H9 (cell line): ENCODE measurements at regions not wholly inside any gene's neighbourhood (a gene's known extent, or its start where the extent isn't known, plus 50 kb on each side); places are given as distances from the start of the nearest gene placed in this dataset.
A peak's percentile ranks its signal among the peaks of the same experiment; 100 is the strongest.

Experiments used
- DNase-seq: peaks from one replicate; pipeline ENCODE4 v3.0.0-alpha.2; 2017
- H2AFZ ChIP-seq: one replicate; pipeline ENCODE4 v1.6.1; 2013; ENCODE audit warnings: mild to moderate bottlenecking, low read length, control low read depth, moderate library complexity
- H2AK5ac ChIP-seq: 2 replicates; pipeline ENCODE4 v1.6.1; 2013; ENCODE audit warnings: low read length, control low read depth, mixed read lengths; ENCODE audit not compliant: insufficient read length
- H2BK120ac ChIP-seq: one replicate; pipeline ENCODE4 v1.6.1; 2013; ENCODE audit warnings: low read depth, mild to moderate bottlenecking, low read length, control low read depth, inconsistent platforms; ENCODE audit not compliant: poor library complexity, severe bottlenecking
- H2BK12ac ChIP-seq: 2 replicates; pipeline ENCODE4 v1.6.1; 2013; ENCODE audit warnings: low read length, control low read depth, mixed read lengths, low read depth; ENCODE audit not compliant: insufficient read length
- H2BK15ac ChIP-seq: 2 replicates; pipeline ENCODE4 v1.6.1; 2013; ENCODE audit warnings: low read depth, low read length, control low read depth
- H2BK20ac ChIP-seq: one replicate; pipeline ENCODE4 v1.6.1; 2013; ENCODE audit warnings: low read depth, mild to moderate bottlenecking, low read length, control low read depth, inconsistent platforms; ENCODE audit not compliant: poor library complexity, severe bottlenecking
- H2BK5ac ChIP-seq: 2 replicates; pipeline ENCODE4 v1.6.1; 2013; ENCODE audit warnings: low read length, control low read depth, mixed read lengths; ENCODE audit not compliant: insufficient read length
- H3K14ac ChIP-seq: 2 replicates; pipeline ENCODE4 v1.6.1; 2013; ENCODE audit warnings: low read length, control low read depth; ENCODE audit not compliant: insufficient read depth
- H3K18ac ChIP-seq: 2 replicates; pipeline ENCODE4 v1.6.1; 2013; ENCODE audit warnings: low read depth, mild to moderate bottlenecking, mixed read lengths, low read length, control low read depth; ENCODE audit not compliant: insufficient read length
- H3K23ac ChIP-seq: 2 replicates; pipeline ENCODE4 v1.6.1; 2013; ENCODE audit warnings: low read length, control low read depth, mixed read lengths, low read depth; ENCODE audit not compliant: insufficient read length
- H3K23me2 ChIP-seq: 2 replicates; pipeline ENCODE4 v1.6.1; 2013; ENCODE audit warnings: low read depth, mild to moderate bottlenecking, mixed read lengths, low read length, control low read depth; ENCODE audit not compliant: insufficient read length, poor library complexity, severe bottlenecking
- H3K27ac ChIP-seq: 2 replicates; pipeline ENCODE4 v1.5.1; 2013; ENCODE audit warnings: low read length, control low read depth, mixed read lengths, low read depth; ENCODE audit not compliant: insufficient read length
- H3K27me3 ChIP-seq: 2 replicates; pipeline ENCODE4 v1.6.1; 2013; ENCODE audit warnings: low read length, control low read depth, inconsistent platforms; ENCODE audit not compliant: insufficient read depth
- H3K4ac ChIP-seq: 2 replicates; pipeline ENCODE4 v1.6.1; 2013; ENCODE audit warnings: low read depth, mild to moderate bottlenecking, control low read depth, inconsistent platforms, low read length, moderate library complexity
- H3K4me1 ChIP-seq: 2 replicates; pipeline ENCODE4 v1.6.1; 2013; ENCODE audit warnings: low read length, control low read depth, inconsistent platforms; ENCODE audit not compliant: insufficient read depth
- H3K4me2 ChIP-seq: 2 replicates; pipeline ENCODE4 v1.6.1; 2013; ENCODE audit warnings: low read length, control low read depth, mixed read lengths; ENCODE audit not compliant: insufficient read length, insufficient read depth
- H3K56ac ChIP-seq: 2 replicates; pipeline ENCODE4 v1.6.1; 2013; ENCODE audit warnings: low read depth, mild to moderate bottlenecking, mixed read lengths, low read length, control low read depth; ENCODE audit not compliant: insufficient read length
- H3K79me1 ChIP-seq: 2 replicates; pipeline ENCODE4 v1.6.1; 2013; ENCODE audit warnings: low read depth, mild to moderate bottlenecking, moderate library complexity, low read length, control low read depth, inconsistent platforms; ENCODE audit not compliant: insufficient read depth, poor library complexity, severe bottlenecking
- H3K79me2 ChIP-seq: 2 replicates; pipeline ENCODE4 v1.6.1; 2013; ENCODE audit warnings: low read length, control low read depth, inconsistent platforms; ENCODE audit not compliant: insufficient read depth
- H3K9ac ChIP-seq: 2 replicates; pipeline ENCODE4 v1.6.1; 2013; ENCODE audit warnings: low read length, control low read depth, mixed read lengths; ENCODE audit not compliant: insufficient read length; ENCODE audit errors: extremely low read depth
- H3K9me3 ChIP-seq: one replicate; pipeline ENCODE4 v1.6.1; 2013; ENCODE audit warnings: low read depth, low read length, inconsistent platforms; ENCODE audit not compliant: control insufficient read depth
- H3T11ph ChIP-seq: one replicate; pipeline ENCODE4 v1.6.1; 2013; ENCODE audit warnings: mild to moderate bottlenecking, low read length, control low read depth, inconsistent platforms
- H4K20me1 ChIP-seq: one replicate; pipeline ENCODE4 v1.6.1; 2013; ENCODE audit not compliant: control insufficient read depth, insufficient read length, insufficient read depth
- H4K5ac ChIP-seq: 2 replicates; pipeline ENCODE4 v1.6.1; 2013; ENCODE audit warnings: low read depth, mild to moderate bottlenecking, mixed read lengths, low read length, control low read depth; ENCODE audit not compliant: insufficient read length
- H4K8ac ChIP-seq: replicated peaks from 2 replicates; pipeline ENCODE4 v1.6.1; 2013; ENCODE audit warnings: low read length, control low read depth, mixed read lengths, low read depth; ENCODE audit not compliant: insufficient read length
- H4K91ac ChIP-seq: 2 replicates; pipeline ENCODE4 v1.6.1; 2013; ENCODE audit warnings: low read depth, mild to moderate bottlenecking, moderate library complexity, mixed read lengths, low read length, control low read depth; ENCODE audit not compliant: insufficient read length
- H3K27ac Mint-ChIP-seq, 3 experiments: 2 replicates in 2 of 3; 3 replicates in 1 of 3; pipeline ENCODE4 v1.8.0; 2020 to 2021; ENCODE audit warnings: mixed read lengths in 3 of 3, mild to moderate bottlenecking in 1 of 3, moderate library complexity in 1 of 3
- H3K27me3 Mint-ChIP-seq: 2 replicates; pipeline ENCODE4 v1.8.0; 2021; ENCODE audit warnings: low read depth, mild to moderate bottlenecking, moderate library complexity, mixed read lengths
- H3K36me3 Mint-ChIP-seq, 3 experiments: 2 replicates in 2 of 3; 3 replicates in 1 of 3; pipeline ENCODE4 v1.8.0; 2020 to 2021; ENCODE audit warnings: low read depth in 3 of 3, mixed read lengths in 3 of 3; ENCODE audit not compliant: insufficient read depth in 1 of 3
- H3K4me1 Mint-ChIP-seq, 2 experiments: 2 replicates each; pipeline ENCODE4 v1.8.0; 2020; ENCODE audit warnings: mixed read lengths in 2 of 2
- H3K4me3 Mint-ChIP-seq, 2 experiments: 2 replicates in 1 of 2; 3 replicates in 1 of 2; pipeline ENCODE4 v1.8.0; 2020 to 2021; ENCODE audit warnings: mild to moderate bottlenecking in 2 of 2, mixed read lengths in 2 of 2, moderate library complexity in 1 of 2
- H3K9me3 Mint-ChIP-seq, 2 experiments: 2 replicates in 1 of 2; 3 replicates in 1 of 2; pipeline ENCODE4 v1.8.0; 2020; ENCODE audit warnings: mild to moderate bottlenecking in 2 of 2, mixed read lengths in 2 of 2, moderate library complexity in 1 of 2
- WGBS: extraction: QIAGEN DNeasy Blood & Tissue Kit; methylation state at CpG from one replicate; pipeline ENCODE4 v1.1.7; 2013; ENCODE audit warnings: missing lambda C conversion rate, low lambda C conversion rate, mixed read lengths; ENCODE audit not compliant: insufficient read length; ENCODE audit errors: extremely low coverage; 5-methylcytosine and 5-hydroxymethylcytosine counted together
- TF ChIP-seq, protein P1 (sequence below): fragments of 200-600 bp; sonication (generic); conservative IDR thresholded peaks from 3 replicates; pipeline ENCODE4 v1.8.0; 2021; ENCODE audit warnings: antibody characterized with exemption, mild to moderate bottlenecking

DNA sequence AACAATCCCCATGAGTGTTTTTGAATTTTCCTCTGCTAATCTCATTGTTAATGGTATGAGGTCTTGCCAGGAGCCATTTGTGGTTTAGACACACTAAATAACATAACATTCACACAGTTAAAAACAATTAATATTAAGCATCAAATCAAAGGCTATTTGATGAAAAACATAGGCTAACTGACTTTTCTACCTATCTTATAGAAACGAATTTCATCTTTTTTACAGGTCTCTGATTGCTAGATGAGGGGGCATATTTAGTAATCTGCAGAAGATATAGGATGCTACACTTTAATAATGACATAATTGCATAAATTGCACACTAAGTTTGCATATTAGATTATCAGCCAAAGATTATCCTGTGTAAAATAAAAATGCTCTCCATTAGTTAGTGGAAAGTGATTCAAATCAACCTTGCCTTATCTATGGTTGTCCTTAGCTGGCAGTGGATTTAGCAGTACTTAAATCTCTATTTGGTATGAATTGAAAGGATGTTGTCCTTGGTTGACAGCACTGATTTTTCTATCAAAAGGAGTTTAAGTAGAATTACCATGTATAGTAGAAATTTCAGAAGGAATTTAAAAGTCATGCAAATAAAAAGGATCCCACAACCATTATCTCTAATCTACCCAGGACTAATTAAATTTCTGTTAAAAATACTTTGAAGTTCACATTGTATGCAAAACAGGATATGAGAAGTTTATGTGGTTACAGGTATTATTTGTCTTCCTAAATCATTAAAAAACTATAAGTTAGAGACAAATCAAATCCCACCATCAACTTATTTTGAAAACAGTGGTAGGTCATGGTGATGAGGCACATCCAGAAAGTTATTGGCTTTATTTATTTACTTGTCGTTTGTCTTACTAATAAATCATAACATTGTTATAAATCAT is 50.6 kb upstream of the SPAG16 start:
- H3K18ac ChIP-seq: no peak overlapping the region
- H2BK20ac ChIP-seq: no peak overlapping the region
- H2AFZ ChIP-seq: no peak overlapping the region
- H3K23me2 ChIP-seq: no peaks in the 10 kb centered on the region
- Mint-ChIP-seq H3K9me3 (no peaks in the 10 kb centered on the region), H3K27ac (peak overlapping the region in 2 of 3 experiments; percentile 40 to 76; a peak in 3 of 7 replicates), H3K27me3 (no peaks in the 10 kb centered on the region), H3K4me3 (peak overlapping the region in 1 of 2 experiments; percentile 34; a peak in 3 of 5 replicates), H3K4me1 (peaks cover 23 to 28% of the 10 kb centered on the region in 2 experiments), H3K36me3 (no peaks in the 10 kb centered on the region)
- H4K8ac ChIP-seq: no peak overlapping the region
- H2AK5ac ChIP-seq: no peak overlapping the region
- no peak overlapping the region for H2BK15ac ChIP-seq
- H3K14ac ChIP-seq: no peak overlapping the region
- H2BK5ac ChIP-seq: no peak overlapping the region
- no peak overlapping the region for H3K23ac ChIP-seq
- TF ChIP-seq, protein P1, sequence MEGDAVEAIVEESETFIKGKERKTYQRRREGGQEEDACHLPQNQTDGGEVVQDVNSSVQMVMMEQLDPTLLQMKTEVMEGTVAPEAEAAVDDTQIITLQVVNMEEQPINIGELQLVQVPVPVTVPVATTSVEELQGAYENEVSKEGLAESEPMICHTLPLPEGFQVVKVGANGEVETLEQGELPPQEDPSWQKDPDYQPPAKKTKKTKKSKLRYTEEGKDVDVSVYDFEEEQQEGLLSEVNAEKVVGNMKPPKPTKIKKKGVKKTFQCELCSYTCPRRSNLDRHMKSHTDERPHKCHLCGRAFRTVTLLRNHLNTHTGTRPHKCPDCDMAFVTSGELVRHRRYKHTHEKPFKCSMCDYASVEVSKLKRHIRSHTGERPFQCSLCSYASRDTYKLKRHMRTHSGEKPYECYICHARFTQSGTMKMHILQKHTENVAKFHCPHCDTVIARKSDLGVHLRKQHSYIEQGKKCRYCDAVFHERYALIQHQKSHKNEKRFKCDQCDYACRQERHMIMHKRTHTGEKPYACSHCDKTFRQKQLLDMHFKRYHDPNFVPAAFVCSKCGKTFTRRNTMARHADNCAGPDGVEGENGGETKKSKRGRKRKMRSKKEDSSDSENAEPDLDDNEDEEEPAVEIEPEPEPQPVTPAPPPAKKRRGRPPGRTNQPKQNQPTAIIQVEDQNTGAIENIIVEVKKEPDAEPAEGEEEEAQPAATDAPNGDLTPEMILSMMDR: no peak
- no peaks in the 10 kb centered on the region for H3K27me3 ChIP-seq
- H3K9me3 ChIP-seq: no peaks in the 10 kb centered on the region
- WGBS: no CpG with 5 or more reads among the region's 2 CpGs
- H3K79me2 ChIP-seq: no peaks in the 10 kb centered on the region
- no peak overlapping the region for H3K56ac ChIP-seq
- H3K79me1 ChIP-seq: no peaks in the 10 kb centered on the region
- no peak overlapping the region for H3T11ph ChIP-seq
- H4K91ac ChIP-seq: no peak overlapping the region
- H3K4me2 ChIP-seq: peak overlapping the region; percentile 14
- H4K20me1 ChIP-seq: no peaks in the 10 kb centered on the region
- no peak overlapping the region for H2BK12ac ChIP-seq
- 0 out of 2 replicates have a peak, but pooled peaks cover 3% of the 10 kb centered on the region for H3K4me1 ChIP-seq
- H2BK120ac ChIP-seq: no peak overlapping the region
- no peak overlapping the region for H3K9ac ChIP-seq
- H3K27ac ChIP-seq: no peak overlapping the region
- no peak for DNase-seq
- H4K5ac ChIP-seq: no peak overlapping the region
- no peak overlapping the region for H3K4ac ChIP-seq
